Fibroblast of lung (primary cell): ENCODE measurements at regions not wholly inside any gene's neighbourhood (a gene's known extent, or its start where the extent isn't known, plus 50 kb on each side); places are given as distances from the start of the nearest gene placed in this dataset.

ENCODE experiments used
- CTCF ChIP-seq, 2 donors: IDR thresholded peaks in 1 of 2; conservative IDR thresholded peaks in 1 of 2; 1 replicate in 1 of 2; 2 replicates in 1 of 2; pipeline ENCODE4 v1.5.1; 2011 to 2012; ENCODE audit warnings: low read length in 2 of 2, control low read depth in 1 of 2, inconsistent platforms in 1 of 2, low read depth in 1 of 2, mild to moderate bottlenecking in 1 of 2
- EZH2 ChIP-seq: IDR thresholded peaks from 2 replicates; pipeline ENCODE4 v1.5.1; 2012; ENCODE audit warnings: low read length, control low read depth, mild to moderate bottlenecking; ENCODE audit errors: missing control alignments

- TF ChIP-seq CTCF (conservative IDR thresholded peaks at IDR 0.05 in 1 of 2, IDR thresholded peaks at IDR 0.05 in 1 of 2; ENCODE audit: low read depth in 1 of 2, low read length in 2 of 2) (no peak), EZH2 (no peak)
Observed at GRCh38 chr19:28554321-28555091, 658.4 kb downstream of the UQCRFS1 start.
